ENCODE measurements at regions not wholly inside any gene's neighbourhood (a gene's known extent, or its start where the extent isn't known, plus 50 kb on each side); places are given as distances from the start of the nearest gene placed in this dataset.

DNA sequence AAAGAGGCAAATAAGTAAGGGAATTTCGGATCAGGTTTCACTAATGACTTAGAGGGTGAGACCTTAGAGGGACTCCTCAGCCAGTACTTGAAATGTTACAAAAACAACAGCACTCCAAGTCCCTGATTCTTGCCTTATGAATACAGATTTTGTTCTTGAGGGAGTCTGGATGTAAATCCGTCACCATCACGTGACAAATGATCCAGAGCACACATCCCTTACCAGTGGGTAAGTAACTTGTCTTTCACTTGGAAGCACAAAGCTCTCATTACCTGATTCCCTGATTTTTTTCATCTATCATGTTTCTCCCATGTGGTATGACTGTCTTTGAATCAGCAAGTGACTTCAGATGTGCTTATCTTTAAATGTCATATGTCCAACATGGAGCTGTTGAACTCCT lies 595.3 kb upstream of the POU3F2 start:
- no peak for ATAC-seq (ENCODE audit: low FRiP score)
- H3K9me3 ChIP-seq (ENCODE audit: control insufficient read depth, low read length), result no peaks in the 10 kb centered on the region
- H3K27ac ChIP-seq (ENCODE audit: low read depth in 1 of 2, low read length in 2 of 2), result no peak overlapping the region
- intact Hi-C loops (cut with DNase I), result no loop called here
- 17 to 24% methylated on average over 3 of the region's 3 CpGs for WGBS, 2 donors
- no peaks in the 10 kb centered on the region for H3K36me3 ChIP-seq (ENCODE audit: control insufficient read depth in 1 of 2, insufficient read depth in 2 of 2, low read length in 1 of 2)
- no peak overlapping the region for H3K4me3 ChIP-seq (ENCODE audit: low read length in 2 of 2)
- H3K4me1 ChIP-seq (ENCODE audit: control insufficient read depth in 1 of 2, insufficient read depth in 2 of 2, low read length in 2 of 2), result no peaks in the 10 kb centered on the region
- H3K27me3 ChIP-seq (ENCODE audit: control insufficient read depth in 1 of 2, insufficient read depth in 2 of 2, low read length in 1 of 2), result no peaks in the 10 kb centered on the region
- no peak for DNase-seq

- WGBS, 2 donors, result 80 to 83% methylated on average over 1 of the region's 1 CpG
- no peaks in the 10 kb centered on the region for H3K4me1 ChIP-seq (ENCODE audit: control insufficient read depth in 1 of 2, insufficient read depth in 2 of 2, low read length in 2 of 2)
- ATAC-seq (ENCODE audit: low FRiP score) (no peak), DNase-seq (no peak)
- no peaks in the 10 kb centered on the region for H3K27me3 ChIP-seq (ENCODE audit: control insufficient read depth in 1 of 2, insufficient read depth in 2 of 2, low read length in 1 of 2)
- no peak overlapping the region for H3K27ac ChIP-seq (ENCODE audit: low read depth in 1 of 2, low read length in 2 of 2)
- H3K4me3 ChIP-seq (ENCODE audit: low read length in 2 of 2), result no peak overlapping the region
- no peaks in the 10 kb centered on the region for H3K9me3 ChIP-seq (ENCODE audit: control insufficient read depth, low read length)
- no peaks in the 10 kb centered on the region for H3K36me3 ChIP-seq (ENCODE audit: control insufficient read depth in 1 of 2, insufficient read depth in 2 of 2, low read length in 1 of 2)
- intact Hi-C loops (cut with DNase I), result no loop called here
Observed at GRCh38 chr6:98241630-98242029, 592.7 kb upstream of the POU3F2 start.

GRCh38 chr6:98254624-98255023 lies 579.8 kb upstream of the POU3F2 start:
- 83 to 90% methylated on average over 3 of the region's 3 CpGs for WGBS, 2 donors

GRCh38 chr6:98260382-98260781 lies 574.0 kb upstream of the POU3F2 start:
- no peak for DNase-seq
- 89 to 98% methylated on average over 2 of the region's 2 CpGs for WGBS, 2 donors
- Histone ChIP-seq H3K9me3 (ENCODE audit: control insufficient read depth, low read length) (no peaks in the 10 kb centered on the region), H3K27ac (ENCODE audit: low read depth in 1 of 2, low read length in 2 of 2) (no peak overlapping the region), H3K27me3 (ENCODE audit: control insufficient read depth in 1 of 2, insufficient read depth in 2 of 2, low read length in 1 of 2) (no peaks in the 10 kb centered on the region), H3K4me3 (ENCODE audit: low read length in 2 of 2) (no peak overlapping the region), H3K4me1 (ENCODE audit: control insufficient read depth in 1 of 2, insufficient read depth in 2 of 2, low read length in 2 of 2) (no peaks in the 10 kb centered on the region), H3K36me3 (ENCODE audit: control insufficient read depth in 1 of 2, insufficient read depth in 2 of 2, low read length in 1 of 2) (no peaks in the 10 kb centered on the region)
- ATAC-seq (ENCODE audit: low FRiP score), result no peak
- intact Hi-C loops (cut with DNase I), result no loop called here

More at GRCh38 chr6:98254624-98255023, 579.8 kb upstream of the POU3F2 start:
- Histone ChIP-seq H3K27me3 (ENCODE audit: control insufficient read depth in 1 of 2, insufficient read depth in 2 of 2, low read length in 1 of 2) (no peaks in the 10 kb centered on the region), H3K4me1 (ENCODE audit: control insufficient read depth in 1 of 2, insufficient read depth in 2 of 2, low read length in 2 of 2) (no peaks in the 10 kb centered on the region), H3K36me3 (ENCODE audit: control insufficient read depth in 1 of 2, insufficient read depth in 2 of 2, low read length in 1 of 2) (no peaks in the 10 kb centered on the region), H3K4me3 (ENCODE audit: low read length in 2 of 2) (no peak overlapping the region), H3K27ac (ENCODE audit: low read depth in 1 of 2, low read length in 2 of 2) (no peak overlapping the region), H3K9me3 (ENCODE audit: control insufficient read depth, low read length) (no peaks in the 10 kb centered on the region)
- intact Hi-C loops (cut with DNase I), result no loop called here
- DNase-seq (no peak), ATAC-seq (ENCODE audit: low FRiP score) (no peak)

GRCh38 chr6:98272060-98272459 lies 562.3 kb upstream of the POU3F2 start:
- no peaks in the 10 kb centered on the region for H3K4me1 ChIP-seq (ENCODE audit: control insufficient read depth in 1 of 2, insufficient read depth in 2 of 2, low read length in 2 of 2)
- intact Hi-C loops (cut with DNase I), result no loop called here
- H3K9me3 ChIP-seq (ENCODE audit: control insufficient read depth, low read length), result no peaks in the 10 kb centered on the region
- H3K27me3 ChIP-seq (ENCODE audit: control insufficient read depth in 1 of 2, insufficient read depth in 2 of 2, low read length in 1 of 2), result peaks cover 0 to 1% of the 10 kb centered on the region in 2 donors
- no peak overlapping the region for H3K4me3 ChIP-seq (ENCODE audit: low read length in 2 of 2)
- WGBS, 2 donors, result 80% methylated on average over 8 of the region's 8 CpGs
- no peaks in the 10 kb centered on the region for H3K36me3 ChIP-seq (ENCODE audit: control insufficient read depth in 1 of 2, insufficient read depth in 2 of 2, low read length in 1 of 2)
- ATAC-seq (ENCODE audit: low FRiP score), result no peak
- DNase-seq, result no peak
- no peak overlapping the region for H3K27ac ChIP-seq (ENCODE audit: low read depth in 1 of 2, low read length in 2 of 2)

DNA sequence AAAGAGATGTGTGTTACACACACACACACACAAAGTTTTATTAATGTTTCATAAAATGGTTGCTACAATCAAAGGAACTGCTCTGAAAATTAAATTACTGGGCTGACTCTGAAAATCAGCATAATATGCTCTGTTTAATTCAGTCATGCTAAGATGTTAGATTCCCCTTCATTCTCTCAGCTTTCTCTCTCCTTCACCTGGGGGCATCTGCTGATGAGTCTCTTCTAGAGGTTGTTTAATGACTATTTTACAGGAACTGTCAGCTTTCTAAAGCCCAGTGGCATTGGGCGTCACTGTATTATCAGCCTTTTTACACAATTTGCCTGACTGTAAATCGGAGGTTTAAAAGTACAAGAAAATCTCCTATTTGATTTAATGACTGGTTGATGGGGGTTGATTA lies 559.7 kb upstream of the POU3F2 start:
- H3K27ac ChIP-seq (ENCODE audit: low read depth in 1 of 2, low read length in 2 of 2), result no peak overlapping the region
- ATAC-seq (ENCODE audit: low FRiP score) (no peak), DNase-seq (no peak)
- no peaks in the 10 kb centered on the region for H3K4me1 ChIP-seq (ENCODE audit: control insufficient read depth in 1 of 2, insufficient read depth in 2 of 2, low read length in 2 of 2)
- no peaks in the 10 kb centered on the region for H3K27me3 ChIP-seq (ENCODE audit: control insufficient read depth in 1 of 2, insufficient read depth in 2 of 2, low read length in 1 of 2)
- H3K36me3 ChIP-seq (ENCODE audit: control insufficient read depth in 1 of 2, insufficient read depth in 2 of 2, low read length in 1 of 2), result no peaks in the 10 kb centered on the region
- 15 to 19% methylated on average over 2 of the region's 2 CpGs for WGBS, 2 donors
- H3K9me3 ChIP-seq (ENCODE audit: control insufficient read depth, low read length), result no peaks in the 10 kb centered on the region
- intact Hi-C loops (cut with DNase I), result no loop called here
- no peak overlapping the region for H3K4me3 ChIP-seq (ENCODE audit: low read length in 2 of 2)

GRCh38 chr6:98280492-98280891 lies 553.9 kb upstream of the POU3F2 start:
- Histone ChIP-seq H3K4me1 (ENCODE audit: control insufficient read depth in 1 of 2, insufficient read depth in 2 of 2, low read length in 2 of 2) (no peaks in the 10 kb centered on the region), H3K27me3 (ENCODE audit: control insufficient read depth in 1 of 2, insufficient read depth in 2 of 2, low read length in 1 of 2) (no peaks in the 10 kb centered on the region), H3K36me3 (ENCODE audit: control insufficient read depth in 1 of 2, insufficient read depth in 2 of 2, low read length in 1 of 2) (no peaks in the 10 kb centered on the region), H3K4me3 (ENCODE audit: low read length in 2 of 2) (no peak overlapping the region), H3K9me3 (ENCODE audit: control insufficient read depth, low read length) (no peaks in the 10 kb centered on the region), H3K27ac (ENCODE audit: low read depth in 1 of 2, low read length in 2 of 2) (no peak overlapping the region)
- ATAC-seq (ENCODE audit: low FRiP score), result no peak
- DNase-seq, result no peak
- intact Hi-C loops (cut with DNase I), result no loop called here

DNA sequence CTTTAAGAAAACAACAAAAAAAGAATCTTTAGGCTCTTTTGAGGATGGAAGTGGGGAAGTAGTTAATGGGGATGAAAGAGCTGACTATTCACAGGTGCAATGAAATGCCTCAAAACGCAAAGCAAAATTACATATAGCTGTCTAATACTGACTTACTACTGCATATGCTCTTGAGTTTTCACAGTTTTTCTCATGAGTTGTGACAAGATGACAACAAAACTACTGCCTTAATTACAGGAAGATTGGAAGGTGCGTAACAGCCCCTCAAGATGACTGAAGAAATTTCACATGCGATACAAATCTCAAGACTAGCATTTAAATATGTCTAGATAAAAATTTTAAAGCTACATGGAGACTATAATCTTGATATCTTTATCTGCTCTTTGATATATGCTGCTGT lies 547.8 kb upstream of the POU3F2 start:
- Histone ChIP-seq H3K36me3 (ENCODE audit: control insufficient read depth in 1 of 2, insufficient read depth in 2 of 2, low read length in 1 of 2) (no peaks in the 10 kb centered on the region), H3K27me3 (ENCODE audit: control insufficient read depth in 1 of 2, insufficient read depth in 2 of 2, low read length in 1 of 2) (no peaks in the 10 kb centered on the region), H3K4me3 (ENCODE audit: low read length in 2 of 2) (no peak overlapping the region), H3K27ac (ENCODE audit: low read depth in 1 of 2, low read length in 2 of 2) (no peak overlapping the region), H3K9me3 (ENCODE audit: control insufficient read depth, low read length) (no peaks in the 10 kb centered on the region), H3K4me1 (ENCODE audit: control insufficient read depth in 1 of 2, insufficient read depth in 2 of 2, low read length in 2 of 2) (no peaks in the 10 kb centered on the region)
- ATAC-seq (ENCODE audit: low FRiP score), result no peak
- DNase-seq, result no peak
- intact Hi-C loops (cut with DNase I), result no loop called here
- WGBS, 2 donors, result 86 to 93% methylated on average over 3 of the region's 3 CpGs

GRCh38 chr6:98287876-98288275 lies 546.5 kb upstream of the POU3F2 start:
- 69 to 81% methylated on average over 3 of the region's 3 CpGs for WGBS, 2 donors
- ATAC-seq (ENCODE audit: low FRiP score), result no peak
- H3K4me3 ChIP-seq (ENCODE audit: low read length in 2 of 2), result no peak overlapping the region
- no peaks in the 10 kb centered on the region for H3K27me3 ChIP-seq (ENCODE audit: control insufficient read depth in 1 of 2, insufficient read depth in 2 of 2, low read length in 1 of 2)
- H3K36me3 ChIP-seq (ENCODE audit: control insufficient read depth in 1 of 2, insufficient read depth in 2 of 2, low read length in 1 of 2), result no peaks in the 10 kb centered on the region
- no peak for DNase-seq
- no peaks in the 10 kb centered on the region for H3K4me1 ChIP-seq (ENCODE audit: control insufficient read depth in 1 of 2, insufficient read depth in 2 of 2, low read length in 2 of 2)
- H3K9me3 ChIP-seq (ENCODE audit: control insufficient read depth, low read length), result no peaks in the 10 kb centered on the region
- intact Hi-C loops (cut with DNase I), result no loop called here
- no peak overlapping the region for H3K27ac ChIP-seq (ENCODE audit: low read depth in 1 of 2, low read length in 2 of 2)

Data from aorta (tissue), 5 donors.